ENCODE measurements at regions not wholly inside any gene's neighbourhood (a gene's known extent, or its start where the extent isn't known, plus 50 kb on each side); places are given as distances from the start of the nearest gene placed in this dataset.

GRCh38 chr12:127396734-127397133 is 870.2 kb upstream of the TMEM132C start:
- TF ChIP-seq CTCF (IDR thresholded peaks at IDR 0.05; ENCODE audit: insufficient read depth, low read length), result no peak
- TF ChIP-seq, protein P1, sequence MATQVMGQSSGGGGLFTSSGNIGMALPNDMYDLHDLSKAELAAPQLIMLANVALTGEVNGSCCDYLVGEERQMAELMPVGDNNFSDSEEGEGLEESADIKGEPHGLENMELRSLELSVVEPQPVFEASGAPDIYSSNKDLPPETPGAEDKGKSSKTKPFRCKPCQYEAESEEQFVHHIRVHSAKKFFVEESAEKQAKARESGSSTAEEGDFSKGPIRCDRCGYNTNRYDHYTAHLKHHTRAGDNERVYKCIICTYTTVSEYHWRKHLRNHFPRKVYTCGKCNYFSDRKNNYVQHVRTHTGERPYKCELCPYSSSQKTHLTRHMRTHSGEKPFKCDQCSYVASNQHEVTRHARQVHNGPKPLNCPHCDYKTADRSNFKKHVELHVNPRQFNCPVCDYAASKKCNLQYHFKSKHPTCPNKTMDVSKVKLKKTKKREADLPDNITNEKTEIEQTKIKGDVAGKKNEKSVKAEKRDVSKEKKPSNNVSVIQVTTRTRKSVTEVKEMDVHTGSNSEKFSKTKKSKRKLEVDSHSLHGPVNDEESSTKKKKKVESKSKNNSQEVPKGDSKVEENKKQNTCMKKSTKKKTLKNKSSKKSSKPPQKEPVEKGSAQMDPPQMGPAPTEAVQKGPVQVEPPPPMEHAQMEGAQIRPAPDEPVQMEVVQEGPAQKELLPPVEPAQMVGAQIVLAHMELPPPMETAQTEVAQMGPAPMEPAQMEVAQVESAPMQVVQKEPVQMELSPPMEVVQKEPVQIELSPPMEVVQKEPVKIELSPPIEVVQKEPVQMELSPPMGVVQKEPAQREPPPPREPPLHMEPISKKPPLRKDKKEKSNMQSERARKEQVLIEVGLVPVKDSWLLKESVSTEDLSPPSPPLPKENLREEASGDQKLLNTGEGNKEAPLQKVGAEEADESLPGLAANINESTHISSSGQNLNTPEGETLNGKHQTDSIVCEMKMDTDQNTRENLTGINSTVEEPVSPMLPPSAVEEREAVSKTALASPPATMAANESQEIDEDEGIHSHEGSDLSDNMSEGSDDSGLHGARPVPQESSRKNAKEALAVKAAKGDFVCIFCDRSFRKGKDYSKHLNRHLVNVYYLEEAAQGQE (IDR thresholded peaks at IDR 0.05; ENCODE audit: insufficient replicate concordance, low read depth), result no peak

Measured in HL-60 (cell line).